Tibial nerve (tissue), 4 donors: ENCODE measurements at regions not wholly inside any gene's neighbourhood (a gene's known extent, or its start where the extent isn't known, plus 50 kb on each side); places are given as distances from the start of the nearest gene placed in this dataset. TPM values are rescaled to one million over a fixed set of nuclear protein-coding genes. Genes with fewer than 3 reads are reported as not detected.

ENCODE experiments used
- DNase-seq, 2 donors: peaks; one replicate each; pipeline ENCODE4 v3.0.0-alpha.2; 2019; ENCODE audit warnings: low spot score in 2 of 2
- H3K27ac ChIP-seq, 4 donors: fragments of 200-600 bp; sonication (generic) in 3 of 4; one replicate each; pipeline ENCODE4 v1.5.1; 2017 to 2019; ENCODE audit warnings: mild to moderate bottlenecking in 1 of 4
- H3K27me3 ChIP-seq, 2 donors: fragments of 200-600 bp; sonication (generic) in 1 of 2; one replicate each; pipeline versions ENCODE4 v1.5.1 to v1.6.0; 2017 to 2019
- H3K36me3 ChIP-seq, 3 donors: fragments of 200-600 bp; sonication (generic); one replicate each; pipeline ENCODE4 v1.5.1; 2018 to 2019
- H3K4me1 ChIP-seq, 4 donors: fragments of 200-600 bp; sonication (generic) in 3 of 4; one replicate each; pipeline ENCODE4 v1.5.1; 2017 to 2019
- H3K4me3 ChIP-seq, 4 donors: fragments of 200-600 bp; sonication (generic) in 3 of 4; one replicate each; pipeline ENCODE4 v1.5.1; 2017 to 2019; ENCODE audit warnings: mild to moderate bottlenecking in 1 of 4, moderate library complexity in 1 of 4
- H3K9me3 ChIP-seq, 4 donors: fragments of 200-600 bp; sonication (generic) in 3 of 4; one replicate each; pipeline ENCODE4 v1.5.1; 2017 to 2019
- EP300 ChIP-seq, 2 donors: sonication (generic); formaldehyde crosslinking; IDR thresholded peaks; one replicate each; pipeline ENCODE4 v1.6.1; 2017; ENCODE audit warnings: antibody characterized with exemption in 2 of 2, mild to moderate bottlenecking in 1 of 2
- POLR2A ChIP-seq, 2 donors: fragments of 450-650 bp; IDR thresholded peaks; one replicate each; pipeline ENCODE4 v1.6.1; 2017; ENCODE audit warnings: antibody characterized with exemption in 2 of 2, mild to moderate bottlenecking in 2 of 2, moderate library complexity in 2 of 2
- WGBS, 2 donors: methylation state at CpG; one replicate each; pipeline ENCODE4 v1.1.5; 2018; 5-methylcytosine and 5-hydroxymethylcytosine counted together
- small RNA-seq: library from RNA; depleted of rRNA; stranded (forward); fragments of <200 nt; gene quantifications from one replicate; pipeline ENCODE3, GENCODE V24; 2016
- TF ChIP-seq, protein P1 (sequence below), 5 experiments: fragments of 200-600 bp in 3 of 5; fragments of 450-650 bp in 2 of 5; sonication (generic) in 3 of 5; IDR thresholded peaks; one replicate each; pipeline ENCODE4 v1.5.1; 2016 to 2019; ENCODE audit warnings: antibody characterized with exemption in 5 of 5, mild to moderate bottlenecking in 3 of 5, moderate library complexity in 2 of 5

GRCh38 chr4:92253550-92253949 is 50.2 kb upstream of the GRID2 start:
- Histone ChIP-seq H3K36me3 (no peaks in the 10 kb centered on the region), H3K4me1 (no peaks in the 10 kb centered on the region), H3K27ac (no peak overlapping the region), H3K27me3 (no peaks in the 10 kb centered on the region), H3K9me3 (peaks cover 0 to 39% (median 0%) of the 10 kb centered on the region in 4 donors), H3K4me3 (no peak overlapping the region)
- TF ChIP-seq, protein P1, sequence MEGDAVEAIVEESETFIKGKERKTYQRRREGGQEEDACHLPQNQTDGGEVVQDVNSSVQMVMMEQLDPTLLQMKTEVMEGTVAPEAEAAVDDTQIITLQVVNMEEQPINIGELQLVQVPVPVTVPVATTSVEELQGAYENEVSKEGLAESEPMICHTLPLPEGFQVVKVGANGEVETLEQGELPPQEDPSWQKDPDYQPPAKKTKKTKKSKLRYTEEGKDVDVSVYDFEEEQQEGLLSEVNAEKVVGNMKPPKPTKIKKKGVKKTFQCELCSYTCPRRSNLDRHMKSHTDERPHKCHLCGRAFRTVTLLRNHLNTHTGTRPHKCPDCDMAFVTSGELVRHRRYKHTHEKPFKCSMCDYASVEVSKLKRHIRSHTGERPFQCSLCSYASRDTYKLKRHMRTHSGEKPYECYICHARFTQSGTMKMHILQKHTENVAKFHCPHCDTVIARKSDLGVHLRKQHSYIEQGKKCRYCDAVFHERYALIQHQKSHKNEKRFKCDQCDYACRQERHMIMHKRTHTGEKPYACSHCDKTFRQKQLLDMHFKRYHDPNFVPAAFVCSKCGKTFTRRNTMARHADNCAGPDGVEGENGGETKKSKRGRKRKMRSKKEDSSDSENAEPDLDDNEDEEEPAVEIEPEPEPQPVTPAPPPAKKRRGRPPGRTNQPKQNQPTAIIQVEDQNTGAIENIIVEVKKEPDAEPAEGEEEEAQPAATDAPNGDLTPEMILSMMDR (IDR thresholded peaks at IDR 0.05), result no peak
- TF ChIP-seq POLR2A (IDR thresholded peaks at IDR 0.05), result no peak
- no peak for TF ChIP-seq EP300 (IDR thresholded peaks at IDR 0.05)
- no peak for DNase-seq
- 91 to 93% methylated on average over 1 of the region's 1 CpG for WGBS, 2 donors

Small RNA genes in the stretch of these regions (small RNA-seq; reads per million reads assigned to genes)
- gene KRT19P6, result not detected
